Testis (tissue), 2 donors: ENCODE measurements at regions not wholly inside any gene's neighbourhood (a gene's known extent, or its start where the extent isn't known, plus 50 kb on each side); places are given as distances from the start of the nearest gene placed in this dataset.
"Not testable (repeated sequence)": the region's sequence is repeated elsewhere in the genome, so short reads cannot be mapped to it uniquely, and the experiment has no call there.

Experiments
- POLR2A ChIP-seq: fragments of 450-650 bp; IDR thresholded peaks from one replicate; pipeline ENCODE4 v1.6.1; 2017; ENCODE audit warnings: antibody characterized with exemption, mild to moderate bottlenecking, moderate library complexity
- TF ChIP-seq, protein P1 (sequence below), 3 experiments: fragments of 450-650 bp in 2 of 3; fragments of 200-600 bp in 1 of 3; sonication (generic) in 1 of 3; IDR thresholded peaks; one replicate each; pipeline ENCODE4 v1.5.1; 2016 to 2019; ENCODE audit warnings: antibody characterized with exemption in 3 of 3, mild to moderate bottlenecking in 2 of 3, moderate library complexity in 1 of 3

DNA sequence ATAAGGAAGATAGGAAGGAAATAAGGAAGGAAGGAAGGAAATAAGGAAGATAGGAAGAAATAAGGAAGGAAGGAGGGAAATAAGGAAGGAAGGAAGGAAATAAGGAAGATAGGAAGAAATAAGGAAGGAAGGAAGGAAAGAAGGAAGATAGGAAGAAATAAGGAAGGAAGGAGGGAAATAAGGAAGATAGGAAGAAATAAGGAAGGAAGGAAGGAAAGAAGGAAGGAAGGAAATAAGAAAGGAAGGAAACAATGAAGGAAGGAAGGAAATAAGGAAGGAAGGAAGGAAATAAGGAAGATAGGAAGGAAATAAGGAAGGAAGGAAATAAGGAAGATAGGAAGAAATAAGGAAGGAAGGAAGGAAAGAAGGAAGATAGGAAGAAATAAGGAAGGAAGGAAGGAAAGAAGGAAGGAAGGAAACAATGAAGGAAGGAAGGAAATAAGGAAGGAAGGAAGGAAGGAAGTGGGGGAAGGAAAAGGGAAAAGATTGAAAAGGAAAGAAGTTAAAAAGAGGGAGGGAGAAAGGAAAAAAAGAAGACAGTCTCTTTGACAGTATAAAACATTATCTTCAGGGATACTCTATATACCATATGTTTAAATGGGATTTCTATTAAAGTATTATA lies 227.1 kb downstream of the SP3 start:
- TF ChIP-seq, protein P1, sequence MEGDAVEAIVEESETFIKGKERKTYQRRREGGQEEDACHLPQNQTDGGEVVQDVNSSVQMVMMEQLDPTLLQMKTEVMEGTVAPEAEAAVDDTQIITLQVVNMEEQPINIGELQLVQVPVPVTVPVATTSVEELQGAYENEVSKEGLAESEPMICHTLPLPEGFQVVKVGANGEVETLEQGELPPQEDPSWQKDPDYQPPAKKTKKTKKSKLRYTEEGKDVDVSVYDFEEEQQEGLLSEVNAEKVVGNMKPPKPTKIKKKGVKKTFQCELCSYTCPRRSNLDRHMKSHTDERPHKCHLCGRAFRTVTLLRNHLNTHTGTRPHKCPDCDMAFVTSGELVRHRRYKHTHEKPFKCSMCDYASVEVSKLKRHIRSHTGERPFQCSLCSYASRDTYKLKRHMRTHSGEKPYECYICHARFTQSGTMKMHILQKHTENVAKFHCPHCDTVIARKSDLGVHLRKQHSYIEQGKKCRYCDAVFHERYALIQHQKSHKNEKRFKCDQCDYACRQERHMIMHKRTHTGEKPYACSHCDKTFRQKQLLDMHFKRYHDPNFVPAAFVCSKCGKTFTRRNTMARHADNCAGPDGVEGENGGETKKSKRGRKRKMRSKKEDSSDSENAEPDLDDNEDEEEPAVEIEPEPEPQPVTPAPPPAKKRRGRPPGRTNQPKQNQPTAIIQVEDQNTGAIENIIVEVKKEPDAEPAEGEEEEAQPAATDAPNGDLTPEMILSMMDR (IDR thresholded peaks at IDR 0.05): not testable (repeated sequence)
- not testable (repeated sequence) for TF ChIP-seq POLR2A
